ENCODE measurements at regions not wholly inside any gene's neighbourhood (a gene's known extent, or its start where the extent isn't known, plus 50 kb on each side); places are given as distances from the start of the nearest gene placed in this dataset.

DNA sequence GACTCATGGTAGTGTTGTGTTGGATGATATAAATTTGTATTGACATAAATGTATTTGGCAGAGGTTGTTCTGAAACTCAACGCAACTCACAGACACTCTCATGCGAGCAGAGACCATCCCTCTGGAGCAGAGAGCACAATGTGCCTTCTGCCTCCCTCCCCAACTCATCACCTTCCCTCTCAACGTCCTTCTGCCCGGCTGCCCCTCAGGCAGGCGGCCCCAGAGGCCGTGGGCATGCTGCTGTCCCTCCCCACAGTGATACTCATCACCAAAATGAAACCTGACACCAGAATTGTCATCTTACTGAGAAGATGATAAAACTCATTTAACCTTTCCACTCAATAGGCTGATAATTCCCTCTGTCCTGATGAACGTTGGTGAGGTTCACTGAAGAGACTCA lies 260.6 kb downstream of the ETS1 start:
- TF ChIP-seq BACH2 (CRISPR knock-in tag; IDR thresholded peaks at IDR 0.05; ENCODE audit: borderline replicate concordance) (no peak), RARB (CRISPR knock-in tag; IDR thresholded peaks at IDR 0.05) (no peak)
